Endothelial cell of umbilical vein (primary cell): ENCODE measurements at regions not wholly inside any gene's neighbourhood (a gene's known extent, or its start where the extent isn't known, plus 50 kb on each side); places are given as distances from the start of the nearest gene placed in this dataset.

Source experiments
- BruUV-seq: library from RNA; stranded (reverse); fragments of 400-500 nt; replicated peaks from 2 replicates; lab custom pipeline; 2021; lab: Mats Ljungman, UMichigan
- CTCF ChIA-PET: fragments of 300-600, 350-600 bp; sonication (Branson Sonifier 250); formaldehyde crosslinking; loops from one replicate; lab custom pipeline; 2021; ENCODE audit warnings: antibody characterized with exemption, inconsistent platforms; lab: Charles Lee
- POLR2A ChIA-PET: fragments of 300-600, 350-600 bp; sonication (Branson Sonifier 250); formaldehyde crosslinking; loops from one replicate; lab custom pipeline; 2021; ENCODE audit warnings: antibody characterized with exemption, inconsistent platforms; lab: Charles Lee
- DNase-seq: peaks from one replicate; pipeline ENCODE4 v3.0.0-alpha.2; 2011; ENCODE audit warnings: low read depth, low spot score
- FAIRE-seq: peaks from 2 replicates; lab custom pipeline; 2011; peaks lifted over from hg19 to GRCh38; lab: Jason Lieb, UNC
- H2AFZ ChIP-seq: 2 replicates; pipeline ENCODE4 v1.6.0; 2012; ENCODE audit warnings: low read depth, low read length, control low read depth, inconsistent platforms
- H3K27ac ChIP-seq: 2 replicates; pipeline ENCODE4 v1.5.1; 2011; ENCODE audit warnings: low read depth, mild to moderate bottlenecking, control low read depth, low read length, moderate library complexity; ENCODE audit not compliant: insufficient read depth
- H3K27me3 ChIP-seq, 2 experiments: 2 replicates each; pipeline versions ENCODE4 v1.6.0 to v1.6.1; 2011; ENCODE audit warnings: low read length in 2 of 2, mixed read lengths in 1 of 2; ENCODE audit not compliant: control insufficient read depth in 2 of 2, insufficient read depth in 2 of 2
- H3K36me3 ChIP-seq, 2 experiments: 2 replicates in 1 of 2; 3 replicates in 1 of 2; pipeline ENCODE4 v1.5.1; 2011; ENCODE audit warnings: low read length in 2 of 2, mild to moderate bottlenecking in 1 of 2, moderate library complexity in 1 of 2; ENCODE audit not compliant: control insufficient read depth in 2 of 2, insufficient read depth in 2 of 2; ENCODE audit errors: extremely low read depth in 1 of 2
- H3K4me1 ChIP-seq: 3 replicates; pipeline ENCODE4 v1.5.1; 2011; ENCODE audit warnings: mild to moderate bottlenecking, low read length; ENCODE audit not compliant: control insufficient read depth, insufficient read depth; ENCODE audit errors: extremely low read depth
- H3K4me2 ChIP-seq: 2 replicates; pipeline ENCODE4 v1.6.1; 2011; ENCODE audit warnings: low read length, control low read depth, mixed read lengths; ENCODE audit not compliant: insufficient read depth
- H3K4me3 ChIP-seq, 3 experiments: fragments of 200-600 bp in 1 of 3; sonication (generic), shearing (Covaris generic) in 1 of 3; replicated peaks in 1 of 3; 2 replicates each; pipeline ENCODE4 v1.5.1; 2011 to 2016; ENCODE audit warnings: control low read depth in 3 of 3, low read length in 3 of 3, mild to moderate bottlenecking in 2 of 3, inconsistent platforms in 1 of 3, low read depth in 1 of 3, moderate library complexity in 1 of 3; ENCODE audit not compliant: insufficient read depth in 1 of 3
- H3K79me2 ChIP-seq: 2 replicates; pipeline ENCODE4 v1.6.0; 2012; ENCODE audit warnings: low read length, inconsistent platforms; ENCODE audit not compliant: control insufficient read depth, insufficient read depth
- H3K9ac ChIP-seq: replicated peaks from 2 replicates; pipeline ENCODE3; 2011; ENCODE audit warnings: low read length, control low read depth; ENCODE audit not compliant: insufficient read depth; ENCODE audit errors: extremely low read depth
- H3K9me1 ChIP-seq: replicated peaks from 3 replicates; pipeline ENCODE4 v1.6.0; 2011; ENCODE audit warnings: mild to moderate bottlenecking, low read length; ENCODE audit not compliant: control insufficient read depth, insufficient read depth; ENCODE audit errors: extremely low read depth
- H3K9me3 ChIP-seq: replicated peaks from 2 replicates; pipeline ENCODE4 v1.5.1; 2012; ENCODE audit warnings: low read length, inconsistent platforms; ENCODE audit not compliant: control insufficient read depth, insufficient read depth
- H4K20me1 ChIP-seq: replicated peaks from 2 replicates; pipeline ENCODE3; 2011; ENCODE audit warnings: mild to moderate bottlenecking, low read length; ENCODE audit not compliant: control insufficient read depth, insufficient read depth; ENCODE audit errors: extremely low read depth
- CTCF ChIP-seq, 2 donors: IDR thresholded peaks; 1 replicate in 1 of 2; 2 replicates in 1 of 2; pipeline ENCODE4 v1.5.1; 2011; ENCODE audit warnings: low read length in 2 of 2, mild to moderate bottlenecking in 2 of 2, moderate library complexity in 2 of 2, control low read depth in 1 of 2, inconsistent platforms in 1 of 2, low read depth in 1 of 2; ENCODE audit not compliant: insufficient read depth in 1 of 2; ENCODE audit errors: extremely low read depth in 1 of 2
- EZH2 ChIP-seq: IDR thresholded peaks from 2 replicates; pipeline ENCODE4 v1.6.1; 2012; ENCODE audit warnings: borderline replicate concordance, low read depth, mild to moderate bottlenecking, moderate library complexity, low read length, inconsistent platforms; ENCODE audit not compliant: severe bottlenecking
- FOS ChIP-seq: IDR thresholded peaks from 2 replicates; pipeline ENCODE4 v1.6.1; 2011; ENCODE audit warnings: mild to moderate bottlenecking, low read length, moderate library complexity, borderline replicate concordance; ENCODE audit not compliant: insufficient read depth
- GATA2 ChIP-seq: IDR thresholded peaks from 2 replicates; pipeline ENCODE4 v1.7.0; 2011; ENCODE audit warnings: low read depth, mild to moderate bottlenecking, moderate library complexity, mixed read lengths, low read length; ENCODE audit not compliant: insufficient read length, insufficient read depth
- JUN ChIP-seq: IDR thresholded peaks from 2 replicates; pipeline ENCODE4 v1.6.1; 2011; ENCODE audit warnings: borderline replicate concordance, low read depth; ENCODE audit not compliant: insufficient read length, insufficient read depth
- MYC ChIP-seq: IDR thresholded peaks from one replicate; pipeline ENCODE4 v1.6.1; 2011; ENCODE audit warnings: mild to moderate bottlenecking, low read depth, low read length
- POLR2A ChIP-seq: IDR thresholded peaks from 2 replicates; pipeline ENCODE4 v1.6.1; 2012; ENCODE audit warnings: low read depth, mild to moderate bottlenecking, control low read depth, low read length
- POLR2AphosphoS5 ChIP-seq: IDR thresholded peaks from 2 replicates; pipeline ENCODE4 v1.6.1; 2012; ENCODE audit warnings: low read depth, mild to moderate bottlenecking, control low read depth, low read length, moderate library complexity; ENCODE audit not compliant: insufficient read depth
- dilution Hi-C: fragments of 300-500 bp; cut with MboI; formaldehyde crosslinking; loops from one replicate; pipeline ENCODE4 v1.15.0; 2019; ENCODE audit warnings: low sequenced_read_pairs; ENCODE audit not compliant: extremely low pct_ligation_motif_present
- intact Hi-C: fragments of 100-400 bp; cut with micrococcal nuclease; formaldehyde crosslinking; loops from one replicate; pipeline ENCODE4 v1.10.0; 2022
- TF ChIP-seq, protein P1 (sequence below): IDR thresholded peaks from 2 replicates; pipeline ENCODE4 v1.6.1; 2011; ENCODE audit not compliant: insufficient read depth, insufficient read length

GRCh38 chr3:115533218-115533617, 90.1 kb upstream of the GAP43 start:
- no peaks in the 10 kb centered on the region for H3K79me2 ChIP-seq
- H3K9me1 ChIP-seq = no peaks in the 10 kb centered on the region
- no peak overlapping the region for H3K4me2 ChIP-seq
- peaks cover 0 to 2% of the 10 kb centered on the region in 2 experiments for H3K27me3 ChIP-seq
- H3K36me3 ChIP-seq = no peaks in the 10 kb centered on the region
- no TSS peak for BruUV-seq
- dilution Hi-C loops = no loop called here
- no peak overlapping the region for H3K27ac ChIP-seq
- no peaks in the 10 kb centered on the region for H4K20me1 ChIP-seq
- TF ChIP-seq EZH2 (no peak), FOS (no peak), POLR2A (no peak), POLR2AphosphoS5 (no peak), MYC (no peak), GATA2 (no peak), CTCF (IDR thresholded peaks at IDR 0.05; ENCODE audit: extremely low read depth in 1 of 2, insufficient read depth in 1 of 2, low read depth in 1 of 2, low read length in 2 of 2) (no peak), JUN (no peak)
- TF ChIP-seq, protein P1, sequence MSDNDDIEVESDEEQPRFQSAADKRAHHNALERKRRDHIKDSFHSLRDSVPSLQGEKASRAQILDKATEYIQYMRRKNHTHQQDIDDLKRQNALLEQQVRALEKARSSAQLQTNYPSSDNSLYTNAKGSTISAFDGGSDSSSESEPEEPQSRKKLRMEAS = no peak
- CTCF ChIA-PET = no interaction called here
- POLR2A ChIA-PET = no interaction called here
- H3K9me3 ChIP-seq = no peaks in the 10 kb centered on the region
- no peak overlapping the region for H2AFZ ChIP-seq
- no peak overlapping the region for H3K4me3 ChIP-seq
- intact Hi-C loops = no loop called here
- no peak for FAIRE-seq
- H3K4me1 ChIP-seq = no peaks in the 10 kb centered on the region
- no peak overlapping the region for H3K9ac ChIP-seq
- no peak for DNase-seq
